GM20431 (cell line): ENCODE measurements at regions not wholly inside any gene's neighbourhood (a gene's known extent, or its start where the extent isn't known, plus 50 kb on each side); places are given as distances from the start of the nearest gene placed in this dataset.

ENCODE experiments used
- in situ Hi-C: fragments of 300-500 bp; cut with MseI, MboI; formaldehyde crosslinking; loops from one replicate; pipeline ENCODE4 v1.15.0; 2020; ENCODE audit warnings: low sequenced_read_pairs; ENCODE audit not compliant: unreplicated experiment

DNA sequence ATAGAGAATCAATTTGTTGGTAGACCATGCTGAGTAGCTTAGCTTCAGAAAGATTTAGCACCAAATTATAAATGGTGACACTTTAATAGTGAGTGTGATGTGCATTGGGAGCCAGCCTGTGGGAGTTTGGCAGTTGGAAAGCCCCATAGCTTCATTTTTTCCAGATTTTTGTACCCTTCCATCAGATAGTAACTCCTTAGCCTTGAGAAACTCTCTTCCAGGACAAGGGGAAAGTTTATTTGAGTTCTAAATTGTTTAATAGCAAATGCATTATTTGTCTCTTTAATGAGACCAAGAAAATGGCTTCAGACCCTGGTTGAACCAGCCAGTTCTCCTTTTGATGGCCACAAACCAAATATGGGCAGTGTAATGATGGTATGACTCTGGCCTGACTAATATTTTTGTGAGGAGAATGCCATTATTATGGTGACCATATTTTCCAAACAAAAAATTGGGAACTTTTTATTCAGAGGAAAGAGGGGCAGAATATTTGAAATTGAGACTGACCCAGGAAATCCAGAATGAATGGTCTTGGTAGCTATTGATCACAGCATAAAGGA is 49.8 kb downstream of the PLCE1 start:
- in situ Hi-C loops = no loop called here

GRCh38 chr10:94046098-94046497 is 52.4 kb downstream of the PLCE1 start:
- in situ Hi-C loops = no loop called here

DNA sequence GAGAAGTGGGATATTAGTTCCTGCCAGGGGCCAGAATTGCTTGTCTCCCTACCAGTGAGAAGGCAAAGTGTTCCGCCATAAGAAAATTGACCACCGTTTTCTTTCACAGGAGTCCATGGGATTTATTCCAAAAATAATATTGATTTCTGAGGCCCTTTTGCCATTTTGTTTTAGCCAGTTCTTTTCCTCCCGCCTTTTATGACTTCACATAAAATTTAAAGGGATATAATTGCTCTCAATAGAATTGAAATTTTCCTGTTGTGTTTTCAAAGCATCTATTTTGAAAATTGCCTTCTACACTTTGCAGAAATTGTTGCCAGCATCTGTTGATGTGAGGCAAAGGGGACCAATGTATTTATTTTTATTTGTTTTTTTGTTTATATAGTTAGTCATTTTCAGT is 53.6 kb downstream of the PLCE1 start:
- in situ Hi-C loops = no loop called here

DNA sequence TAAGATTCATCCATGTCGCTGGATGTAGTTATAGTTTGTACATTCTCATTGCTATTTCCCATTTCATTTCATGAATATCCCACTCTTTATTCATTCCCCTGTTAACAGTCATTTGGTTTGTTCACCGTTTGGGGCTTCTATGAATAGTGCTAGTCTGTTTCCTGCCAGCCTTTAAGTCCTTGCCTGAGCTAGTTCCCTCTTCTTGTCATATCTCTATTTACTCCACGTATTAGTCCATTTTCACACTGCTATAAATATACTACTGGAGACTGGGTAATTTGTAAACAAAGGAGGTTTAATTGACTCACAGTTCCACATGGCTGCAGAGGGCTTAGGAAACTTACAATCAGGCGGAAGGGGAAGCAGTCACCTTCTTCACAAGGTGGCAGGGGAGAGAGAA is 56.2 kb downstream of the PLCE1 start:
- in situ Hi-C loops = no loop called here

- in situ Hi-C loops = no loop called here
Observed at GRCh38 chr10:94052281-94052680, 58.5 kb downstream of the PLCE1 start.

GRCh38 chr10:94052866-94053791 is 59.4 kb downstream of the PLCE1 start:
- in situ Hi-C loops = no loop called here

GRCh38 chr10:94059178-94059883 is 65.6 kb downstream of the PLCE1 start:
- in situ Hi-C loops = no loop called here

- in situ Hi-C loops = no loop called here
Observed at GRCh38 chr10:94061026-94061425, 67.3 kb downstream of the PLCE1 start.

DNA sequence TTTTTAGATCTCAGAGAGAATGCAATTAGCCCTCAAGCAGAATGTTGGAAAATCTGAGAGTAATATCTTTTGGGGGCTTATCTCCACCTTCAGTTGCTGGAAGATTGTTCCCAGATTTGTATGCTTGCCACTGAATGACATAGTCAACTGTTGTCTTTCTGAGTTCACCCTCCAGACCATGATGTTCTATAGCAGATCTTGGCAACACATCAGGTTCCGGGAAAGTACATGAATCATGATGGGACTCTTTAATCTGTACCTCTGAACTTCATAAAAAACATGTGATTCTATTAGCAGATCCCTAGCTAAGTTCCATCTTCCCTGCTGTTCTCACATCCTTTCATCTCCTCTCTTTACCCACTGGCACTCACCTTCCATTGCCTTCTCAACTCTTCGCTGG is 68.9 kb downstream of the PLCE1 start:
- in situ Hi-C loops = no loop called here

GRCh38 chr10:94065362-94065761 is 71.6 kb downstream of the PLCE1 start:
- in situ Hi-C loops = no loop called here

- in situ Hi-C loops = no loop called here
Observed at GRCh38 chr10:94065787-94066186, 72.1 kb downstream of the PLCE1 start.

- in situ Hi-C loops = no loop called here
Observed at GRCh38 chr10:94066411-94066810, 72.7 kb downstream of the PLCE1 start.

- in situ Hi-C loops = no loop called here
Observed at GRCh38 chr10:94069884-94070283, 76.2 kb downstream of the PLCE1 start.

DNA sequence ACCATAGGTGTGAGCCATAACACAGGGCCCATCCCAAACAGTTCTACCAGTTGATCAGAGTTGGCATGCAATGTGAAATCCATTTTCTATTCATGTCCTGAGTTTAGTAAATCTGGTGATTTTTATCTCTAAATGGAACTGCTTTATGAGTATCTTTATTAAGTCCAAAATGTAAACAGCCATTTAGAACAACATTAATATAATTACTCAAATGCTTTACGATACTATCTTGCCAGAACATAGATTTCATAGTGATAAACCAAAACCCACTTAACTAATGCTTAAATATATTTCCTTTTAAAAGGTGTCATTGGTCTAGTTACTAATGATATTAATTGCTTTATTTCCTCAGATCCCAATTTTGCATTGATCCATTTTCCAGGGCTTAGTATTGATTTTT is 80.7 kb downstream of the PLCE1 start:
- in situ Hi-C loops = no loop called here

- in situ Hi-C loops = no loop called here
Observed at GRCh38 chr10:94075506-94075905, 81.8 kb downstream of the PLCE1 start.

DNA sequence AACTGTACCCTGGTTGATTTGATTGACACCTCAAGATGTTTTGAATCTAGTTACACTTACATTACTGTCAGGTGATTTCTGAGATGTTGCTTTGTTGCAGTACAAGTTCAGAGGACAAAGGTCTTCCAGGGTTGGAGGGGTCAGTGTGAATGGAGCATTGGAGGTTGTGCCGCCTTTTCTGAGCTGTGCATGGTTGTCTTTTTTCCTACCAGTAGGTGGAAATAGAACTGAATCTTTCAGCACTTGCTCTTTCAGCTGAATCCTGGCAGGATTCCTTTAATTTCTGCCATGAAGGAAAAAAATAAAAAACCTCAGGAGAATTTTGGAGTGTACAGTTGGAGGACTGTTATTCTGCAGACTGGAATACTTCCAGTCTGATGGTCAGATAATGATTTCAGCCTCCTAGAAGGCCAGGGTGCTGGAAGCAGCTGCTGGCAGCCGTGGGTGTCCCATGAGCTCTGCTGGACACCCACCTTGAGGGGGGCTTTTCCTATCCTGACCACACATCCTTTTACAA is 82.7 kb downstream of the PLCE1 start:
- in situ Hi-C loops = no loop called here

- in situ Hi-C loops = no loop called here
Observed at GRCh38 chr10:94077042-94077441, 83.3 kb downstream of the PLCE1 start.

GRCh38 chr10:94080108-94080507 is 86.4 kb downstream of the PLCE1 start:
- in situ Hi-C loops = no loop called here

DNA sequence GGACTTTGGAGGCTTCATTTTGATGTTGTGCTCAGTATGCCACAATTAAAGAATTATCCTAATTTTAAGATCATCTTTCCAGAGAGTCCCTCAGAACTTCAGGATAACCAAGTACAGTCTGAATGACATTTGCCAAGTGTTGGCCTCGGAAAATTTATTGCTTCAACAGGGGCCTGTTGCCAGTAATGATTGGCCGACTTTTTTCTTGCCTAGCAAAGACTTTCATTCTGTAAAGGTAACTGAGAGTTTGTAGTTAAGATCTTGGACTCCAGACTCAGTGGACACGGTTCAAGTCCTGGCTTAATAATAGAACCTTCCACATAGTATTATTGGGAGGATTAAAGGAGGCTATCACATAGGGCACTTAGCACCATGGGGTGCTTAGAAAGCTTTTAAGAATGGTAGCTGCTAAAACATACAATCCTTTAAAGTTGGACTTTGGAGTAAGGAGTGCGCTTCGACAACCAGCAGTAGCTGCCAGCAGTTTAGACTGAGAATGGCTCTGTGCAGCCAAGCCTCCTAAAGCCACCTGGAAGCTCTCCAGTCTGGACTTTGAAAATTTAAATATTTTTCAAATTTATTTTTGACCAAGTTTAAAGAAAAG is 90.0 kb downstream of the PLCE1 start:
- in situ Hi-C loops = no loop called here

DNA sequence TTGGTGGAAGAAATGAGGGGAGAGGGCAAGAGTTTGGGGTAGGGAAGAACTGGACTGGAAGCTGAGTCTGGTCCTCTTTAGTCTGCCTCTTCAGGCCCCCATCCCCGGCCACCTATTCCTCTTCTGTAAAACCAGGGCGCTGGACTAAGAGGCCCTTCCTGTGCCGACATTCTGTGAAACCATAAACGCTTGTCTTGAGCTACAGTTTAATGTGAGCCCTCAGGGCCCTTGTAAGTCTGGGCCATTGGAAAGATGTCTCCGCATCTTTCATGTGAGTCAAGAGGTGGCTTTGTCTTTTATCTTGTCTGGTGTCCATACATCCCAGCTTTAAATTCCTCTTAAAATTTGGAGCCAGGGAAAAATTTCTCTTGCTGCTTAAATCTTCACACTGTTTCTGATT is 90.6 kb downstream of the PLCE1 start:
- in situ Hi-C loops = no loop called here

DNA sequence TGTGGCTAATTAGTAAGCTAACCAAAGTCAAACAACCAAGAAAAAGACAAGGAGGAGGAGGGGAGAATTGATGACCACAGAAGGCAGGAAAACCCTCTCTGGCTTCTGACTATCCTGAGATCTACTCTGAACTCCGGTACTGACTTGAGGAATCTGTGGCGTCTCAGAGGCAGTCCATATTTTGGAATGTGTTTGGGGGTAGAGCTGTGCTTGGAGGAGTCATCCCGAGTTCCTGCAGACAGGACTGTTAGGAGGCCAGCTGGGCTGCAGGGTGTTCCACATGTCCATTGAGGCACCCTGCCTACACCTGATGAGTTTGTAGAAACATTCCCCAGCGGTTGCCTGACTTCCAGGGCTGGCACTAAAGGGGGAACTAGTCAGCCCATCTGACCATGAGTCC is 91.6 kb downstream of the PLCE1 start:
- in situ Hi-C loops = no loop called here
